HG03064 (cell line): ENCODE measurements at regions not wholly inside any gene's neighbourhood (a gene's known extent, or its start where the extent isn't known, plus 50 kb on each side); places are given as distances from the start of the nearest gene placed in this dataset.

Experiments
- ATAC-seq: cut with Tn5 transposase; IDR thresholded peaks from one replicate; pipeline ENCODE4 v1.9.1; 2021; ENCODE audit warnings: low read depth; ENCODE audit not compliant: unreplicated experiment

DNA sequence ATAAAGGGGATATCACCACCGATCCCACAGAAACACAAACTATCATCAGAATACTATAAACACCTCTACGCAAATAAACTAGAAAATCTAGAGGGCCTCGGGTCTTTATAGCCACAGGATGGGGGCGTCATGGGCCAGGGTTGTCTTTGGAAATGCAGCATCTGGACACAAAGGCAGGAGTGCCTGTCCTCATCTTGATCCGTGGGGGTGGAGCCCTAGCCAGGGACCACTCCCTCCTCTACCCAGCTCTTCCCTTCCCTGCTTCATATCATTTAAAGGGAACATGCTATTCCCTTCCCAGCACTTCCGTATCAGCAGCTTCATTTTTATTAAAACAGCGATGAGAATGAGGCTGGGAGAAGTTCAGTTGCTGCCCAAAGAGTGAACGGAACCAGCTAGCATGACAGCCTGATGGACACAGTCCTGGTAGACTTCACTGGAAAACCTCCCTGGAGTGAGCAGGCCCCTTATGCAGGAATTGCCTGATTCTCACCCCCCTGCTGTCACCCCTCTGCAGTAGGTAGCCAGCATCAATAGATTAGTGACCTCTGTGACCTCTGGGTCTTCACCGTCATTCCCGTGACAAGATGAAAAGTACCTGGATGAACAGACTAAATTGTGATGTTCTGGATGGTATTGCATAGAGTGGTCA is 251.4 kb upstream of the RGS6 start:
- ATAC-seq = no peak

DNA sequence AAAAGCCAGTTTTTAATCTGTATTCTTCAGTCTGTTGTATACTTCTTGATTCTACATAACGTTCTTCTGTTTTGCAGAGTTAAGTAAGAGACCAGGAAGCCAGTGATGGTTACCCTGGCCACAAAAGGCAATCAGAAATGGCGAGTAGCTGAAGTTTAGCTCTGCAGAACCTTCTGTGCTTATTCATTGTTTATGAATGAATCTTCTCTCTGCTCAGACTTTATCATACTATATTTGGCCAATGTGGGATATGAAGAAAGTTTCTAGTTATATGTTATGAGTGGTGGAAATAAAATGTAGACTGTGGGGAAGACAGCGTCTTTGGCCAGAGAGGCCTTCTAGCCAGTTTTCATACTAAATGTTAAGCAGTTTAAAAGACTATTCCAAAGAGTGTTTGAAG is 249.9 kb upstream of the RGS6 start:
- no peak for ATAC-seq

DNA sequence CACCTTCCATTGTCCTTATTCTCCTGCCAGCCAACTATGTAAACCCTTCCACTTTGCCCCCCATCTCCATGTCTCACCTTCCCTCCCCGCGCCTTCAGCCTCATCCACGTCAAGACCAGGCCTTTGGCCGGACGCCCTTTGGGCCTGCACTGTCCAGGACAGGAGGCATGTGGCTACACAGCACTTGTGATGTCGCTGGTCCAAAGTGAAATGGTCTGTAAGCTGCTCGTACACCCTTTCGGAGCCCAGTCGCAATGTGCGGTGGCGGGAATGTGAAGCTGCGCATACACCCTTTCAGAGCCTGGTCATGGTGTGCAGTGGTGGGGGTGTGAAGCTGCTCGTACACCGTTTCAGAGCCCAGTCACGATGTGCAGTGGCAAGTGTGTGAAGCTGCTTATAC is 247.9 kb upstream of the RGS6 start:
- no peak for ATAC-seq

DNA sequence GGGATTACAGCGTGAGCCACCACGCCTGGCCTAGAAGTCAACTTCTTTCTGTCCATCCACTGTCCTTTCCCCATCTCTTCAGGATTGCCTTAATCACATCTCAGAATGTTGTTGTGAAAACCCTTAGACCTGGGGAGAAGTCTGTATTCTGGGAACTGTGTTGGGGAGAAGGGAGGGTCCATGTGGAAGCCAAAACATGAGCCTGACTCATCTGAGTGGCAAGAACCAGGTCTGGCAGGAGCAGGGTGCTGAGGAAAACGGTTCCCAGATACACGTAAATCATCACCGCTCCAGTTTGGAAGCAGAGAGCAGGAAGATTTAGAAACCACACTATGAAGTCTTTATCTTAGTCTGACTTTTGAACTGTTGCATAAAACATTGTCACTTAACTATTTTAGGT is 245.6 kb upstream of the RGS6 start:
- no peak for ATAC-seq

DNA sequence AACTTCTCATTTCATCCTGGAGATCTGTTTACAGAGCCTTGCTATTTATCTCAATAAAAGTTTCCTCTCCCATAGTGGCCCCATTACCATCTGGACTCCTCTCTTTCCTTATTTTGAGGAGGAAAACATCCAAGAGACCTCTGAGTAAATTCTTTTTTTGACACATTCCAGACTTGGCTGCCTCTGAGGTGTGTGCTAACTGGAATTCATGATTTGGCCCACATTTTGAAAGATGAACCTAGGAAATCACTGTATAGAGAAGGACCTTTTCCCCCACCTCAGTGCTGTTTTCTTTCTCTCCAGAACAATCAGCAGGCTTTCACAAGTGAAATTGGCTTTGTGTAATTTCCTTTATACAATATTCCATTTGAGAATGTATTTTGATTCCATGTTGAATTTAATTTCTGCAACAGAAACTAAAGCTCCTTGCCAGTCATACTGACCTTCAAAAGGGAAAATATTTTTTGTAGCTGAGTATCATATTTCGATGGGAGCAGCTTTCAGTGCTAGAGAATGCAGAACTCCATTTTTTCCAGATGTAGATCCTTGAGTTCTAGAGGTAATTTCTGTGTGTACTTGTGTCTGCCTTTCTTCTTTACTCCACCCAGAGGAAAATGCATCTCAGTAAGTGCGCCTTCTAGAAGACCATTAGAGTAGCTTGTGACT is 244.9 kb upstream of the RGS6 start:
- no peak for ATAC-seq

DNA sequence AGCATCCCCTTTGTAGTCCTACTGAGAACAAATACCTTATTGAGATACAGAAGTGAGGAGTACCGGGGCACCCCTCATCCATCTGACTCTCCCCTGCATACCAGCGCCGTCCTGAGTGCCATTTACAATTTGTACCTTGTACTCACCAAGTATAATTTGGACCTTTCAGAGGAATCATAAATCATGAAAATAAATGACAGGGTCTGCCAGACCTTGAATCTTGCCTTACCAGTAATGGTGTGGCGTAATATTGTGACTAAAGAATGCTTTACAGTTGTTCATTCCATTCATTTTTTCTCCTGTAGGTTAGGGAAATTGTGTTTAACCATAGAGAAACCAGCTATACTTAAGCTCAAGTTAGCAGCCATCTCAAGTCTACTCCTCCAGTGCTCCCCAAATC is 243.7 kb upstream of the RGS6 start:
- ATAC-seq = no peak

DNA sequence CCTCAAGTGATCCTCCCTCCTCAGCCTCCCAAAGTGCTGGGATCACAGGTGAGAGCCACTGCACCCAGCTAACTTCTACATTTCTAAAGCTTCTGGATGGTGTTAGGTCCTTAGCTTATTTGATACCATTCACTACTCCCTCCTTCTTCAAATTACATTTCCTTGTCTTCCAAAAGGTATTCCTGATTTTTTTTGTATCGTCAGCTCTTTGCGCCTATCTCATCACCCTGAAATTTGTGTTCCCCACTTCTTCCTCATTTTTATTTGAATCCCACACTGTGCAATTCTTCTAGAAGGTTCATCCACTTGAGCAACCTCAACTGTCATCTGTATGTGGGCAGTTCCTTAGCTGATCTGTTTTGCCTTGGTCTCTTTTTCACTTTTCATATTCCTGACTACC is 241.8 kb upstream of the RGS6 start:
- no peak for ATAC-seq

DNA sequence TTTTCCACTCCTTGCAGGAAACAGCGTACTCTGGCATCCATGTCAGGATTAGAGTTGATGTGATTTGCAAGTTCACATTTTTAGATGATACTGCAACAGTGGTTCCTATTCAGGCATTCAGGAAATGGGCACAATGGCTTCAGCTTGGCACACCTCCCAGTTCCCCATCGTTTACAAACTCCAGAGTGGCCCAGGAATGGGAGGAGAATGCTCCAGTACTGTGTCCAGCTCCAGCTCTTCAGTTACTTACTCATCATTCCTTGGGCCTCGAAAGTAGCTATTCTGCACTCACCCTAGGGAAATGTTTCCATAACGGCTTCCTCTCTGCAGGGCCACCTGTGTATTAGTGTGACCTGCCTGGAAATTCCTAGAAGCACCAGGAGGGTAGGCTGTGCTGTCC is 239.7 kb upstream of the RGS6 start:
- no peak for ATAC-seq

DNA sequence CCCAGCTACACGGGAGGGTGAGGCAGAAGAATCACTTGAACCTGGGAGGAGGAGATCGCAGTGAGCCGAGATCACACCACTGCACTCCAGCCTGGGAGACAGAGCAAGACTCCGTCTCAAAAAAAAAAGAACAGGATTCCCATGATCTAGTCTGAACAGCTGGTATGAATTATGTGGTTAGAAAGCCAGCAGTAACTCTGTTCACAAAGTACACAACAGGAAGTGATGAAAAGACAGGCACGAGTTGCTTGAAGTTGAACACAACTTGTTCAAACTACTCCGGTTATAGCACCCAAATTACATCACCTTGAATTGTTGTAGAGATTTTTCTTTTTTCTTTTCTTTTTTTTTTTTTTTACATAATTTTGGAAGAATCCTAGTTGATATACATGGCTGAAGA is 238.8 kb upstream of the RGS6 start:
- ATAC-seq = no peak

DNA sequence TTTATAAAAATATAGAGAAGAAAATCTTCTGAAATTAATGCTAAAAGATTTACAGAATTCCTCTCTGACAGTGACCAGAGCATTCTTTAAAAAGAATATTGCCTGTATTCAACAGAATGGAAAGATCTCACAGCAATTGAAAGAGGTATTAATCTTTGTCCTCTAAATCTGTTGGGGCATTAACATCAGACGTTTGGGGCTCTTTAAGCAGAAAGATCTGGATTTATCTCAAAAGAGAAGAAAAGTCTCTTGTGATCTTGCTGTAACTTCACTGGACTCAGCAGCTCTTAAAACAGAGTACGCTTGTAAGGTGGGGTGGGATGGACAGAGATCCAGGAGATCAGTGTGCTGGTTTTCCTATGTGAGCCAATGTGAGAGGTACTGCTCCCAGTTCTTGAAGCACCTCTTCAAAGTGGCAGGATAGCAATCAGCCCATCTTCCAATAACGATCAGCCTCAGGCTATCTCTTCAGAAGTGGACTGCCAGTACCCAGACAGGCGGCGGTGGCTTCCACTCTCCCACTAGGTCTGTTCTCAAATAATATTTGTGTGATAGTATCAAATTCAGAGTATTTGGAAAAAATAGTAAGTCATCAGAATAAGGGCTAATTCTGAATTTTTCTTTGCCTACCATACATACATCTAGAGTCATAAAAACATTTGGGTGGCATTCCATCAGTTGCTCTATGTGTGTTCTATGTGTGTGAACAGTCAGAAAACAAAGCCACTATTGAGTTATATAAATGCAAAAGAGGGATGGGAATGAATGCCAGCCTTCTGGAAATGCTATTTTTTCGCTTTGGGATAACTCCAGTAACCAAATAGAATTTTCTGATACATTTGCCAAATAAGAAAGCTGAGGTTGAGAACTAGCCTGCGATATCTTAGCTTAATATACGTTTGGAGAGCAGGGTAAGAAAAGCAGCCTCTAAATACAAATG is 237.4 kb upstream of the RGS6 start:
- no peak for ATAC-seq

DNA sequence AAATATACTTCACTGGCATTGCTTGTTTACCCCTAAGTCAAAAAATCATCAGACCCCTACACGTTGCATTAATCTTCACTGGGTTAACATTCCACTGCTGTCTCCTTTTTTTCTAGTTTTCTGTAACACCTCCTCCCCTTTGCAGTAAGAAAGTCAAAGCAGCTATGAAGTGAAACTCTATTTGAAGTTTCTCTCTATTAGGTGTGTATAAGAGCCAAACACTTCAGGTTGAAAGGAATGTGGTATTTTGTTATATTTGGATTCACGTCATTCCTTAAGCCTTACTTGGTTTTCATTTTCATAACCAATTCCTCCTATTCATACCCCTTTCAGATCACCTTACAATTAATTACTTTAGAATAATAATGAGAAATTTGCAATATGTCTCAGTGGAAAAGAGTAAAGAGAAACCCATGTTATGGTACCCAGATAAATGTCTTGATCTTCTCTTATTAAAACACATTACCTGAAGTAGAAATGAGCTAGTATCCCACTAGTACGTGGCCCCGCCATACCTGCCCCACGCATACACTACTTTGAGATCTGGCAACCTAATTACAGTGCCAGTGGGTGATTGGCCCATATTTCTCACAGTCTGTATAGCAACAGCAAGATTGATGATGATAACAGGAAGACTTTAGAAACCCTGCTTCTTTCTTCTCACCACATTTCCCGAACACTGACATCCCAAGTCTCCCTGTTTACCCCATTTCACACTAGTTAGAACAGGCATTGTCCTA is 236.4 kb upstream of the RGS6 start:
- no peak for ATAC-seq

DNA sequence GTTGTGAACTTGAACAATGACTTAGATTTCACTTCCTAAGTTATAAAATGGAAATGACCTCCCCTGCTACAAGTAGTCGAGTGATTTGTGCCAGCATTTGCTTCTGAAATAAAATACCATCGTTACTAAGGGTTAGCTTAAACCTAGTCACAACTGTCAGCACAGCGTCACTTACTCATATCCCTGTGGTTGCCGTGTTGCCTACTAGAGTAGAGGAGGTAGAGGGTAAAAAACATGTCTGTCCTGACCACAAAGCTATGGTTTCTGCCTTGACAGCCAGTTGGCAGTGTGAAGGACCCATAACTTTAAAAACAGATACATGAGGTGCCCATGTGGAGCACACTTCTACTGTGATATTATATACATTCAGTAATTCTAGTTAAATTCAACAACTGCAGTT is 234.2 kb upstream of the RGS6 start:
- ATAC-seq = no peak

DNA sequence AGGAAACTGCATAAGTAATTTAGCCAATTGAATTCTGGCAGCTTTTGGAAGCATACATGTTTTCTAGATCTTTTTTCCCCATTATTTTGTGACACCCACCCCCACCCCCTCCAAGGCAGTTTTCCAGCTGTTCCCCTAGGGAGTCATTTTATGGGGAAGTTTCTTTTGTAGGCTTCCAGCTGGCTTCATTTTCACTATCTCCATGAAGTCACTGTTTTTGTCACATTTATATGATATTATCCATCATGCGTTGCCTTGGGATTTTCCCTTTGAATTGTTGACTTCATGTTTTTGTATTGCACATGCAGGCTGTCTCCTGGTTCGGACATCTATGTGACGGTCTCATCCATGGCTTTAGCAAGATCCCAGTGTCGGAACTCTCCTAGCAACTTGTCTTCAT is 233.6 kb upstream of the RGS6 start:
- no peak for ATAC-seq

DNA sequence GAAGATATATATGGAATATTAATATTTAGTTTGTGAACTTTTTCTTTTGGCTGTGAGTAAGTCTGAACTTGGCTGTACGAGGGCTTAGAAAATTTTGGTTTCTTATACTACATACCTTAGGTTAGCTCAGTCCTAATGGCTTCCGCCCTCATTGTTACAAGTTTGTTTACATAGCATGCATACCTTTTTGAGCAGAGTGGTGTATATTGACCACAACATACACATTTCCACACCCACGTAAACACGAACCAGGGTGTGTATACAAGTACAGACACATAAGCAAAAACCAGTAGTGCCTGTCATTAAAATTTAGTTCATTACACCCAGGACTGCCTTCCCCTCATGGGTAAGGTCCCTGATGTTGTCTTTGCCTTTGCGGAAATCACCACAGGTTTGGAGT is 230.2 kb upstream of the RGS6 start:
- no peak for ATAC-seq

DNA sequence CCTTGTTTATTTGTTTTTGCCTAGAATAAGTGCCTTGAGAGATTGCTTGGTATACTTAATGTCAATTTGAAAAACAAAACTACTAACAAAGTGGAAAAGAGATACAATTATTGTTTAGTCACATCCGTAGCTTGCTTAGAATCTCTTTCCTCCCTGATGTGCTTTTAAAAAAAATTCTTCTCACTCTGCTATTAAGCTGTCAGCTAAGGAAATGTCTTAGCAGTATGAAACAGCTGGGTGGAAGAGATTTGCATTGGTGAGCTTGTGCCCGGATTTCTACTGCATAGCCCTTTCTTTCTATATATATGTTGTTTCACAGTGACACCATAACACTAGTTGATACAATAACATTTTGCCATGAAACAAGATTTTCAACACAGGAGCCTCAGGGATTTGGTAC is 229.4 kb upstream of the RGS6 start:
- no peak for ATAC-seq

DNA sequence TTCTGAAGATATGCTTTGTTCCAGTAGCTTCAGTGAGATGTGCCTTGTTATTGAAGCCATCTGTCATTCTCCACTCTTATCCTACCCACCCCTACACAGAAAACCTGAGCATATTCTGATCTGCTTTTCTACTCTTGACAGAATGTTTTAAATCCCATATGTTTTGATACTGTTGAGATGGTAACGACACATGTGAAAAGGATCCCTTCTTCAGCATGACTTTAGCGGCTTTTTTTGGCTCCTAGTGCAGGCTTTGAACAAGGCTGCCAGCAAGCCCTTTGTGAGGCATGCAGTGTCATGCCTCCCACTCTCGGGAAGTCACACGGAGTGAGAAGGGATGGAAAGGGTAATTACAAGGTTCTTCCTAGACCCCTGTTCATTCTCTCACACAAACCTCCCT is 228.8 kb upstream of the RGS6 start:
- ATAC-seq = no peak

DNA sequence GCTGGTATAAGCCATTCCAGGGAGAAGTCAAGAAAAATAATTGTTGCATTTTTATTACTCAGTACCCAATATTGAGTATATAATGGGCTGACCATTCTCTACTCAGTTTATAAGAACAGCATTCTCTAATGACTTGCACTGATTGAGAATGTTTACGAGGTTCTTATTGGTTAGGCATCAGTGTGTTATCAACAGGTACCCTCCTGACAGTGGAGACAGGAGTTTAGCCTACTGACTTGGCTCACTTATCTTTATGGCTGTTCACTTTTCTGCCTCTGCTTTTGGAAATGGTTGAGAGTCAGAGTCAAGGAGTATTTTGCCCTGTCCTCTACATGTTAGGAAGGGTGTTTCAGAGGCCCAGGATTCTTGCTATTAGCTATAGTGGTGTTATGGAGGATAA is 228.0 kb upstream of the RGS6 start:
- ATAC-seq = no peak

DNA sequence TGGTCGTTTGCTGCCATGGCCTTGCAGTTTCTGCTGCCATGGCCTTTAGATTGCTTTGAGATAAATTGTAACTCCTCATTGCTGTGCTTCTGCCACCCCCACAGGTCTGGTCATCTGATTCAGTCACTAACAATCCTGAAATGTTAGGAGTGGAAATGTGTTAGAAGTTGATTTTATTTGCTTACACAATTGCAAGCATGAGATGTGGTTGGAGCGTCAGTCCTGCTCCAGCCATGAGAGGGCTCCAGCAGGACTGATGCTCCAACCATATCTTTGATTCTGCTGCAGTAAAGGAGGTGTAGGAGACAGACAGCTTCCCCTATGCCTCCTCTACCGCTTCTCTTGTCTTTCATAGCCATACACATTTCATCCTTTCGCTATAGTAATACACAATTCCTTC is 226.8 kb upstream of the RGS6 start:
- no peak for ATAC-seq

DNA sequence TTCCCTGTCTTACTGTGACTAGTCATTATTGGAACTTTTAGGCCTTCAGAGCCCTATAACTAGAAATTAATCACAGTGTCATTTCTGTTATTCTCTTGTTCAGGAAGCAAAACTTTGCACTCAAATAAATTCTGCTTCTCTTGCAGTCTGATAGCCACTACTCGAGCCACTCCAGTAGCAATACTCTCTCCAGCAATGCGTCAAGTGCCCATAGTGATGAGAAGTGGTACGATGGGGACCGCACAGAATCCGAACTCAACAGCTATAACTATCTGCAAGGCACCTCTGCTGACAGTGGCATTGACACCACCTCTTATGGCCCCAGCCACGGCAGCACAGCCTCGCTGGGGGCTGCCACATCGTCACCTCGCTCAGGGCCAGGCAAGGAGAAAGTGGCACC is 223.2 kb upstream of the RGS6 start:
- ATAC-seq = no peak

DNA sequence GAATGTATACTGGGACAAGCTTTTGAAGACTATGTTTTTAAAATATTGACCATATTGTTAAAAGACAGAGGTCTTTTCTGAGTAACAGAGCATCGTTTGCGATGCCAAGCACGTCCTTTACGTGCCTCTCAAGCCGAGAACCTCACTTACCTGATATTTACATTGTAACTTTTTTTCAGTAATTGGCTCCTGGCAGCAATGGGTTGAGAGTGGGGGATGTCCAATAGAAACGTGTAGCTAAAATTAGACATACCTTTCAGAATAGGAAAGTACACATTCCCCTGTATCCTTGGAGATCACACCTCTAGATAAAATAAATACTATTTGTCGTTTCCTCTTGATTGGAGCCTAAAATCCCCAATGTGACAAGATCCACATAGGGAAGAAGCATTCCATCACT is 222.2 kb upstream of the RGS6 start:
- no peak for ATAC-seq

DNA sequence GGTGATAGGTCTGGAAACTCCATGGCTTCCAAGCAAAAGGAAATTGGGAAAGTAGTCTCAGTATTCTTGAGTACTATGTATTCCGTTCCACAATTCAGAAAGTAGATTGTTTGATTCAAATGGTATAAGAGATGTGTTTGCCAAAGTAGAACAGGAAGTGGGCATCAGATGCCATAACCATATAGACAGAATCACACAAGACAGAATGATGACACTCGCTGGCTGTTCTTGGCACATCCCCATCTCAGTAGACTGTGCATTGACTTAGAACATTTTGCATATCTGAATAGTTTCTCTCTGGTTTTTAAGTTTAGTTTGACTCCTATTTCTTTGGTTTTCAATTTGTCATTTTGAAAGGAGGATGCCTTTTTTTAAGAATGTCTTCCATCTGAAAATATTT is 221.1 kb upstream of the RGS6 start:
- no peak for ATAC-seq
